ENCODE measurements at regions not wholly inside any gene's neighbourhood (a gene's known extent, or its start where the extent isn't known, plus 50 kb on each side); places are given as distances from the start of the nearest gene placed in this dataset.
"Not testable (repeated sequence)": the region's sequence is repeated elsewhere in the genome, so short reads cannot be mapped to it uniquely, and the experiment has no call there.

DNA sequence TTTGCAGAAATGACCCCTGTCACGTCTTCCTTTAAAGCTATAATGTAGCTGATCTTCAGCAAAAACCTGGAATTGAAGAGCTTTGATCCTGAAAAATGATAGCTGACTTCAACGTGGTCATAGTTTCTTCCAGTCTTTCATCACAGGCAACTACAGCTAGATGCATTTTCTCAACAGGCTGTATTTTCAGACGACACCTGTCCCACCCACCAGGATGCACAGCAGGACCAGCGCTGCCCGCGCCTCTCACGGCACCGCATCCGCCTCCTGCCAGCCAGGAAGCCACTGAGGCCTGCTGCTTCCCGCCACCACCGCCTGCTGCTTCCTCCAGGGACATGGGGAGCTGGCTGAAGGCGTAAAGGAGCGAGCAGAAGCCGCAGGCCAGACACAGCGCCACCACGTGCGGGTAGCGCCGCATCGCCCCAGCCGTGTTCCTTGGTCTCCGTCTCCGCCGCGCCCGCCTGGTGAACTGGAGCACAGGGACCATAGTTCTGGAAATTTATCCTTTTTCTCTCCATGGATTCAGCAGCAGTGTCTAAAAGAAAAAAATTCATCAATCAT lies 215.7 kb downstream of the POTED start:
- TF ChIP-seq, protein P1, sequence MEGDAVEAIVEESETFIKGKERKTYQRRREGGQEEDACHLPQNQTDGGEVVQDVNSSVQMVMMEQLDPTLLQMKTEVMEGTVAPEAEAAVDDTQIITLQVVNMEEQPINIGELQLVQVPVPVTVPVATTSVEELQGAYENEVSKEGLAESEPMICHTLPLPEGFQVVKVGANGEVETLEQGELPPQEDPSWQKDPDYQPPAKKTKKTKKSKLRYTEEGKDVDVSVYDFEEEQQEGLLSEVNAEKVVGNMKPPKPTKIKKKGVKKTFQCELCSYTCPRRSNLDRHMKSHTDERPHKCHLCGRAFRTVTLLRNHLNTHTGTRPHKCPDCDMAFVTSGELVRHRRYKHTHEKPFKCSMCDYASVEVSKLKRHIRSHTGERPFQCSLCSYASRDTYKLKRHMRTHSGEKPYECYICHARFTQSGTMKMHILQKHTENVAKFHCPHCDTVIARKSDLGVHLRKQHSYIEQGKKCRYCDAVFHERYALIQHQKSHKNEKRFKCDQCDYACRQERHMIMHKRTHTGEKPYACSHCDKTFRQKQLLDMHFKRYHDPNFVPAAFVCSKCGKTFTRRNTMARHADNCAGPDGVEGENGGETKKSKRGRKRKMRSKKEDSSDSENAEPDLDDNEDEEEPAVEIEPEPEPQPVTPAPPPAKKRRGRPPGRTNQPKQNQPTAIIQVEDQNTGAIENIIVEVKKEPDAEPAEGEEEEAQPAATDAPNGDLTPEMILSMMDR (conservative IDR thresholded peaks at IDR 0.05; ENCODE audit: low read length) = not testable (repeated sequence)
- TF ChIP-seq EZH2phosphoT487 (IDR thresholded peaks at IDR 0.05; ENCODE audit: borderline replicate concordance) = not testable (repeated sequence)

Data from Loucy (cell line).